GM19397 (cell line): ENCODE measurements at regions not wholly inside any gene's neighbourhood (a gene's known extent, or its start where the extent isn't known, plus 50 kb on each side); places are given as distances from the start of the nearest gene placed in this dataset.

ENCODE experiments used
- ATAC-seq: cut with Tn5 transposase; IDR thresholded peaks from one replicate; pipeline ENCODE4 v1.9.1; 2021; ENCODE audit warnings: mild to moderate bottlenecking, moderate library complexity; ENCODE audit not compliant: unreplicated experiment

DNA sequence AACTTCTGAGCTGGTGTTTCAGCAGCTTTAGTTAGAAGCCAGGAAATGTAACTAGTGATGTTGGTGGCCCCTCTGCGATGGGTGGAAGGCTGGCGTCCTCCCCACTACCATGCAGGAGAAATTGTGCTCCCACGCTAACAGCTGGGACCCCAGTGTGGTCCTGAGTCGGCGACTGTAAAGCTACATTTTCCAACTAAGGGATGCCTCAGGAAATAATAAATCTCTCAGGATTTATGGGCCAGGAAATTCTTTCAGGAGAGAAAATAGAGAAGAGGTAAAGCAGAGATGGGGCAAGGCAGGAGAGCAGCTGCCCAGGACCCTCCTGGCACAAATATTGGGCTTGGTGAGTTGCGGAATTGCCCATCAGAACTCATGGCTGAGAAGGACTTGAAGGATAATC is 186.9 kb downstream of the OPA1 start:
- no peak for ATAC-seq

DNA sequence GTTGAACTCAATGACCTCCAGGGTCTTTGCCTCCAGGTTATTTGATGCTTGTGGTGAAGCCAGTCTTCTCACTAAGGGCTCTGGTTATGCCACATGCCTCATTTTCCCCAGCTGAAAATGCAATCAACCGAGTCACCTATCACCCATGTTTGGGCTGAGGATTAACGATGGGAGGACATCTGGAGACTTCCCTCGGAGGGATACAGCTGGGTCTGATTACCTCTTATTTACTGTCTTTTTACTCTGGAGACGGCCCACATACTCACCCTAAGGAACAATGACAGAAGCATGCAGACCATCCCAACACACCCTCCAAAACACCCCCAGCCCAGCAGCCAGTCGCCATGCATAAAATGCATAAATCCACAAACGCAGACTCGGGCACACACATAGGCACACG is 187.4 kb downstream of the OPA1 start:
- ATAC-seq: no peak

DNA sequence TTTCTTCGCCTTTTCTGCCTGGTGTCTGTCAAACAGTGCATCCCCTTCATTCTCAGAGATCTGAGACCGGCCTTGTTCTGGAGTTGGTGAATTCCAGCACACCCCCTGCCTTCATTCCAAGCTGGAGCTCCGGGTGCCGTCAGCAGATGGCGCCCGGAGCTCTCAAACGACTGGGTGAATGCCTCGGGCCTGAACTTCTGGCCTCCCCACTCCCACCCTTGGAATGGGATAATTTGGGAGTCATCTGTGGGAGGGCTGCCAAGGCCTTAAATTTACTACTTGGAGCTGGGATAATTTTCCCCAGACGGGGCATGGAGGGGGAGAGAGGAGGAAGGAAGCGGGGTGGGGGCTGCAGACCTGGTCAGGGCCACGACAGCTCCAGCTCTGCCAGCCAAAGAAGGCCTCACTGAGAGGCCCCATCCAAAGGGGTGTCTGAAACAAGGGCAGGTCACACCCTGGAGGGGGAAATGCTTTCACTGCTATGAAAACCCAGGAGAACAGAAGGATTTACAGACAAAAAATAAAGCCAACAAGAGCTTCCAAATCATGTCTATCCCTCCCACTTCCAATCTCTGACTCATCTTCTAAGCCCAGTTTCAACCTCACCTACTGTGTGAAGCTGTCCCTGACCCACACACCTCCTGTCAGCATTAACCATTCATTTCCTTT is 187.9 kb downstream of the OPA1 start:
- ATAC-seq: no peak

DNA sequence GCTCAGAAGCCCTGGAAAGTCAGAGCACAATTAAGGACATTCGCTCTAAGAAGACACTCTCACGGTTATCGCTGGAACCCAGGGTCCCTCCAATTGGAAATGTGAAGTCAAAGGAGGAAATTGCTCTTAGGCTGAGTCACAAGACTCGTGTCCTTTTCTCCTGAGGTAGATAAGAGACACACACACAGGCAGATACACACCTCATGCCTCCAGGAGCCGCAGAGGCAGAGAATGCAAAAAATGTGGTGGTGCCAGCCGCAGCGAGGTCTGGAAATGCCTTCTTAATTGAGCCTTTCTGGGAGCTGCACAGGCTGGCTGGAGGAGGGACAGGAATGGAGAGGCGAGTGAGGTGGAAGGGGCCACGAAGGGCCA is 189.3 kb downstream of the OPA1 start:
- no peak for ATAC-seq

DNA sequence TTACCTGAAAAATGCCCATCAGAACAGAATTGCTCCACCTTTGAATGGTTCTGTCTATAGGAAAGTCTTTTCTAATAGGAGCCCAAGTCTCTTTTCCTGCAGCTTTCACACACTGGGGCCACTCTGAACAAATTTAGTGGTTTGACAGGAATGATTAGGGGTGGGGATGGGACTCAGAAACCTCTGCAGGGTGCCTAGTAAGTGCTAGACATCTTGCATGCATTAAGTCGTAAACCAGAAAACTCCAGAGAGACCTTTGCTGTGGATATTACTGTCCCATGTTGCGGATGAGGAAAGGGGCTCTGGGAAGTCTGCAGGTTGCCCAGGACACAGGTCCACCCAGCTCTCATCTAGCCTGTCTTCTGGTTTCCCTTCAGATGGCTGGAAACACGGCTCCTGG is 189.7 kb downstream of the OPA1 start:
- no peak for ATAC-seq

DNA sequence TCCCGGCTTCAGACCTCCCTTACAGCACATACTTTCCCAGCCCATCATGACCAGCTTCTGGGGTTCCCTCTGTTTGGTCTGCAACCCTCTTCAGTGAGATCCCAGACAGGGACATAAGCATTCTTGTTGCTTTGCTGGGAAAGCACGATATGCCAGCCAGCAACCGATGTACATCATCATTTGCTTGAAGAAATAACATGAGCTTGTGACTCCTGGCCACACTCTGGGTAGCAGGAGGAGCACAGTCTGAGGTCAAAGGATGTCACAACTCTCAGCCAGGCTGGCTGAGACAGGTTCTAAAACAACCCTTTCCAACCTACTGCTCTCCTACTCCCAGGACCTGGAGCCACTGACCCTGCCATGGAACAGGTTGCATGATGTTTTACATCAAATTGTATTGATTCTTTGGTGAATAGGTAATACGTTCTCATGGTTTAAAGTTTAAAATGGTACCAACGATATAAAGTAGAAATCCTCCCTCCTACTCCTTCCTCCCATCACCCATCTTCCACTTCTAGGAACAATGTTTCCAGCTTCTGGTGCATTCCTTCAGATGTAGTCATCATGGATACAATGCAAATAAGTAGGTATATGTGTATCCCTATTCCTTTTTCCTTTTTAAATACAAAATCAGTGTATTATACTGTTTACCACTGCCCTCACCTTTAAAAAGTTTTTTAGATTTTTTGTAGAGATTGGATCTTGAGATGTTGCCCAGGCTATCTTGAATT is 190.3 kb downstream of the OPA1 start:
- no peak for ATAC-seq

DNA sequence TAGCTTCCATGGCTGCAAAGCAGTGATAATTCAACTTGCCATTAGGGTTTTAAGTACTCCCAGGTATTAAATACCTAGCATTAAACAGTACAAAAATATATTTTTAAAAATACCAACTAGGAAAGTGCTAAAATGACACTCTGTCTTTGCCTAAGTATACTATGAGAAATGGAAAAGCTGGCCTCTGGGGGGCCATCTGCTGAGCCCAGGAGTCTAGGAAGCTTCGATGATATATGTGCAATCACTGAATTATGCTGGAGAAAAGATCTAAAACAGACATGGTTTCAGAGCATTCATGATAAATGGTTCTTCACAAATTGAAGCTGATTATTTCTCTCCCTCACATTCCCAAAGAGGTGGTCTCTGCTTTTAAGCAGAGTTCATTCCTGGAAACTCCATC is 191.8 kb downstream of the OPA1 start:
- ATAC-seq: no peak

DNA sequence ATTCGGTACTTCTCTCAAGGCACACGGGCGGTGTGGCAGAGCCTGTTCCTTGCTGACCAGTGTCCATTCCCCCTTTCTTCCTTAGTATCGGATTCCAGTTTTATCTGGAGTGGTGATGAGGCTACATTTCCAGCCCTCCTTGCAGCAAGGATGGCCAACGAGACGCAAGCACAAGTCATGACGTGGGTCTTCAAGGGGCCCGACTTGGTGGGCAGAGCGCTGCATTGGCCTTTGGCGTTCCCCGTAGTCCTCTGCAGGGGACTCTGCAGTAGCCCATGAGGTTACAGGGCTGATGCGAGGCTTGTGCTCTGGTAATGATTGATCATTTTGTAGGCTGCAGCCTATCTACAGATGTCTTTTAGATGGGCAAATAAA is 194.5 kb downstream of the OPA1 start:
- no peak for ATAC-seq

DNA sequence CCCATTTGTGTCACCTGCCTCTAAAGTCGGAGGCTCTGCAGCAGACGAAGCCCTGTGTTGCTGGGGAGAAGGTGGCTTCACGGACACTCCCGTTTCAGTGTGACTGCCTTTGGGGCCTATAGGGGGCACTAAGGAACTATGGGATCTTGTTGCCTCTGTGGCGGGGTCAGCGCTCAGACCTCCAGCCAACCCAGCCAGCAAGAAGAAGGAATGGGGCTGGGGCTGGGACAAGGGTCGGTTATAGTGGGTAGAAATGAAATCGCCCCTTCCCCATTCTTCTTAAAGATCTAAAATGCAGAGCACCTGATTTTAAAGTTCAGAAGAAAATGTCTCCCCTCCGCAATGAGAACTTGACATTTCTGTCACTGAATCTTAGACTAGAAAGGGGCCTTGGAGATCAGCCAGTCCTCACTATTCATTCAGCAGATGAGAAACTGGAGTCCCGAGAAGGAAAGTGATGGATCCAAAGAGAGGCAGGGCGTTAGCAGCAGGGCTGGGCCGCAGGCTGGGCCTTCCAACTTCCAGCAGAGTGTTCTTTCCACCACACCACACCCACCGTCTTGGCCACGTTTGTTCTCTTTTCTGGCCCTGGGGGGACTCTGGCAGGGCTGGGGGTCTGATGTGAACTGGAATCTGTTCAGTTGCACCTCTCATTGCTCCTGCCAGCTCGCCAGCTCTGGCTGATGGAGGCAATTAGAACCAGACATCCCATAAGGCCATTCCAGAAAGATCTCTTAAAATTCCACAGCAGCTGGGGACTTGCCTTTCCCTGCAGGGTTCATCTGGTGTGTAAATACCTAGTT is 195.4 kb downstream of the OPA1 start:
- no peak for ATAC-seq

DNA sequence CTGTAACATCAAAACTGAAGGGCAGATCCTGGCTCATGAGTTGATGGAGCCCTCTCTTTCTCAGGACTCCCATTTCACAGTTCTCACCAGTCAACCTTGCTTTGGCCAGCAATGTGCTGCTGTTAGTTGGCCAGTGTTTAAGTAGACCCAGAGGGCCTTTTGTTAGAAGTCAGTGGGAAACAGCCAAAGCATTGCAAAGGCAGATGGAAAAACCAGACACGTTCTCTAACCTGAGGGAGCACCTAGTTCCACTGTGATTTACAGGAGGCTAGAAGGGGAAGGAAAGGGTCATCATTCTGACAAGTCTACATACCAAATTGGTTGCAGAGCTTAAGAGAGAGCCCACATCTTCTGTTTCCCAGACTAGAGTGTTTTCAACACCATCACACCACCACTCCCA is 196.4 kb downstream of the OPA1 start:
- ATAC-seq: no peak

DNA sequence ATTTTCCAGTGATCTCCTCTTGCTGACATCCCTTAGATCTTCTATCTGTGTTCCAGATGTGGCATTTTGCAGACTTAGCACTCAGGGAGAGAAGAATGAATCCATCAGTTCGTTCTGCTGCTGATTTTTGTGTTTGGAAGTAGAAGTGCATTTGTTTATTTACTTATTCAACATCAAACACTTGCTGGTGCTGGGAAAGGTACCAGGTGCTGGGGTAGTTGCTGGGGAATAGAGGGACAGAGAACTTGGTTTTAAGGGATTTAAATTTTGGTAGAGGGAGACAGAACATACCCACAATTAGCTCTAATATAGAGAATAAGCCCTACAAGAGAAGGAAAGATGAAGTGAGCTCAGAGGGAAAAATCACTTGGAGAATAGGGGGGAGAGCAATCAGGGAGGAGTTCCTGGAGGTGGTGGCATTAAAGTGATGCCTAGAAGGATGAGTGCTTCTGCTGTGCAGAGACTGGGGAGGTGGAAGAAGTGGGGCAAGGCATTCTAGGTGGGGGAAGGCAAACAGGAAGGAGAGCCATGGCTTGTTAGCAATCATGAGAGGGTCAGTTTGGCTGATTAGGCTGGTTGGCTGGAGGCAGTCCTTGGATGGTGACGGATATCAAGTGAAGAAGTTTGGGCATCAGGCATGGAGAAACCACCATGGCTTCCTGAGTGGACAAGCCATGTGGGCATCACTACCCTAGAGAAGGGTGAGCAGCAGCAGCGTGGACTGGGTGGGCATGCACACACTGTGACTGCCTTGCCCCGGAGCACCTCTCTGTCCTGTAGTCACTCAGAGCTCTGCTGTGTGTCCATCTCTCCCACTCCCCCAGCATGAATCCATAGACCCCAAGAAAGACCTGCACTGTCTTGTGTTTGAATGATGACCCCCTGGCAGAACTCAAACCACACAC is 197.3 kb downstream of the OPA1 start:
- ATAC-seq: no peak

DNA sequence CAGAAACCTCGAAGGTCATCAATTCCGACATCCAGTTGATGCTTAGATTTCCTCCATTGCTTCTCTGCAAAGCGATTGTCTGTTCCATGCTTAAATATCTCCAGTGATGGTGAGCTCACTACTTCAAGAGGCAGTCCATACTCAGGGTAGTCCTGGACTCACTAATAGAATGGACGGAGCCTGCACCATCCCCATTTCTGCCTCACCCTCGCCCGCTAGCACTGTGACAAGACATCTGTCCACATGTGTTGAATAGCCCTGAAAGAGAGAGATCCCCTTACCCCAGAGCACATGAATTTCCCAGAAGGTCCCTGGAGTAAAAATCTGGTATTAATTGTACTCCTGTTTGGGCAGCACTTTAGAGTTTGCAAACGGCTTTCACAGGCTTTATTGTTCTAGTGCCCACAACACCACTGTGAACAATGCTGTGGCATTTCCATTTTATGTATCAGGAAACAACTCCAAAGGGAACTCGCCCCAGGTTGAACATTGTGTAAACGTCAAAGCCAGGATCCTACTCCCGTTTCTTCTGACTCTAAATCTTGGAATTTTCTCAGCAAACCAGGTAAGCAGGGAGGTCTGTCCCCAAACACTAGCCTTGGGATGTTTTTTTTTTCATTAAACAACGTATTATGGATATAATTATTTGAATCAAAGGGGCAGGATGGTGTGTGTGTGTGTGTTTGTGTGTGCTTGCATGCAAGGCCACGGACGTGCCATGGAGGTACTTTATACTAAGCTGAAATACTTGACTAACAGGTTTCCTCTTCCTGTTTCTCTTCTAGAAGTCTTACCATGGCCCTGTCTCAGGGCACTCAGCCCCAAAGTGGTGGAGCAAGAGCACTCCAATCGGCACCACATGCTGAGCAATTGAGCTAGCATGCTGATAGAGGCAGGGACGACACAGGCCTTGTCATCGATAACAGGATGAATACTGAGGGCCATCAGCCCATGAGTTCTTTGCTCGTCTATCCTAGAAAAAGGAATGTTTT is 198.3 kb downstream of the OPA1 start:
- no peak for ATAC-seq

DNA sequence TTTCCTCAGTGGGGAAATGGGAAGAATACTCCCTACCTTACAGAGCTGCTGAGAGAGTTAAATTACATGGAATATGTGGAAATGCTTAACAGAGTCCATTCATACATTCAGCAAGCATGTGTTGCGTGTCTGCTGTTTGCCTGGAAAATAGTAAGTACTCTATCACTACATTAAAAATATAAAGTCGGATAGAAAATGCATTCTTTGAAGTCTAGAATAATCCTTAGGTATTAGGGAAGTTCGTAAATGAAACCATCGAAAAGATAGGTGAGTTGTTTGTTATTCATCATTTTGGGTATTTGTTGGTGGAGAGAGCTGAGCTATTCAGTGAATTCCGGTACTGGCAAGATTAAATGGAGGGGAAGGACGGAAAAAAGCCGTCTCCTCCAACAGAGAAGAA is 200.1 kb downstream of the OPA1 start:
- ATAC-seq: no peak

DNA sequence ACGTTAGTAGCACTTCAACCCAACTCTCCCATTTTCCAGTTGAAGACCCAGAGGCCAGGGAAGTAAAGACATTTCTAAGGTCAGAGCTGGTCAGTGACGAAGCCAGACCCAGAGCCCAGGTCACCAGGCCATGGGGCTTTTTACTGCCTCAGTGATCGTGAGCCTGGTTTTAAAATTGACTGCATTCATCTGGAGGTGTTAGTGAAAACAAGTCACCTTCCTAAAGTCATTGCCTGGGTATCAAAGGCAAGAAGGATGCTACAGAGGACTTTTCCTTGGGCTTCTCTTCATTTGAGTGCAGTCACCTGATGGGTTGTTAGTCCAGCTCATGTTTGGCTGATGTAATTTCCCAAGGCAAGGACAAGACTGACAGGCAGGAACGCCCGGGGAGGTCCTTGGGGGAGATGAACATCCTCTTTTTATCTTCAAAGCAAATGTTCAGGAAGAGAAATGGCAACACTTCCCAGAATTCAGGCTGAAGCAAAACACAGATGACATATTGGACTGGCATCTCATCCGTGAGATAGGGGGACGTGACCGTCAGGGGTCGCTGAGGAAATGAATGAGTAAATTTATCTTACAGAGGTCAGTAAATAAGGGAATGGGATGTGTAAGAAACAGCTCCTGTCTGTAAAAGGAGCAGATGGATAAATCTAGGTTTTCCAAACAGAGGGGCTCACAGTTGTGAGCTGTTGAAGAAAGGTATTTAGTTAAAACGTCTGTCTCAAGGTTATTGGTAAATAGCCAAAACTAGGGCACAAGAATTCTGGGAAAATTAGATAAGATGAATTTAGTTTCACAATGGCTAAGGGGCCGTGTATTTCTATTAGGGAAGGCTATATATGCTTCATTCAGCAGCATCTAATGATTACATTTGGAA is 201.2 kb downstream of the OPA1 start:
- no peak for ATAC-seq

DNA sequence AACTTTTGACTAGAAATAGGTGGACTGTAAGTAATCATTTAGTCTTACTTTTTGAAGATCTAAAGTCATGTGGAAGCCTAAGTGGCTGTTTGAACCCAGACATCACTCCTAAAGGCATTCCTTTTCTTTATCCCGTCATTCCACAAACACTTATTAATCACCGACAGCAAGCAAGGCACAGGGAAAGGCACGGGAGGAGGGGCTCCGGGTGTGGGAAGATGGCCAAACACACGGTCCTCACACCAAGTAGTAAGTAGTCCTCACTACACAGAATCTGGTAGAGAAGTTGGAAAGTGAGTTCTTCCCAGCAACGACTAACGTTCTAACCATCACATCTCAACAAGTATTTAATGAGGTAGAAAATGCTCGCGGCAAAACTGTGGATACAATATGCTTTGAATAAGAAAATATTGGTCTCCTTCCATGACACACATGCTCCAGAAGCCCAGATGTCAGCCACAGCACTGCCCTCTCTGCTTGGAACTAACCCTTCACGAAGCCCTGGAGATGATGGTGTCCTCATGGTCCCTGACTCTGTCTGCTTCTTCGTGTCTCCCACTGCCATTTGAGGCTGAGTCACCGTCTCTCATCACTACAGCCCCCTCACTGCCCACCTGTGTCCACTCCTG is 202.2 kb downstream of the OPA1 start:
- no peak for ATAC-seq

DNA sequence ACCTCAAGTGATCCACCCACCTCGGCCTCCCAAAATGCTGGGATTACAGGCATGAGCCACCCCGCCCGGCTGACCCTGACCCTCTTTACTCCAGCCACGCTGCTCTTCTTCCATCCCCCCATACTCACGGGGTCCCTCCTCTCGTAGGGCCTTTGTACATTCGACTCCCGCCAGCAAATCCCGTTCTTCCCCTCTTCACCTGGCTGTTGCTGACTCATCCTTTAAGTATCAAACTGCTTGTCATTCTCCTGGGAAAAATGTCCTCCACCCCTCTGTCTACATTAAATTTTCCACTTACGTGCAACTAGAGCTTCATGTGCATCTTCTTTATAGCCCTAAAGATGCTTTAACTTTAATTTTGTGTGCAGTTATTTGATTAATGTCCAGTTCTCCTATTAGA is 203.1 kb downstream of the OPA1 start:
- ATAC-seq: no peak

DNA sequence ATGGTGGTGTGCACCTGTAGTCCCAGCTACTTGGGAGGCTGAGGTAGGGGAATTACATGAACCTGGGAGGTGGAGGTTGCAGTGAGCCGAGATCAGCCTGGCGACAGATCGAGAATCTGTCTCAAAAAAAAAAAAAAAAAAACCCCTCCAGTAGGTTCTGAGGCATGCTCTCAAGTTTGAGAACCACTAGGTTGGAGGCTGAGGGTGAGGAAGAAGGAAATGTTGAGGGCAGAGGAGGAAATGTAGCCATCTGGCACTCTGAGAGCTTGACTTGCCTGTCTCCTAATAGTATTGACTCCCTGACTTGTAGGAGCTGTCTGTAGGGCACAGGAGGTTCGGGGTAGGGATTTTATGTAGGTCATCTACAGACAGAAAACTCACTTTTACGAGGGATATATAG is 204.6 kb downstream of the OPA1 start:
- ATAC-seq: no peak

DNA sequence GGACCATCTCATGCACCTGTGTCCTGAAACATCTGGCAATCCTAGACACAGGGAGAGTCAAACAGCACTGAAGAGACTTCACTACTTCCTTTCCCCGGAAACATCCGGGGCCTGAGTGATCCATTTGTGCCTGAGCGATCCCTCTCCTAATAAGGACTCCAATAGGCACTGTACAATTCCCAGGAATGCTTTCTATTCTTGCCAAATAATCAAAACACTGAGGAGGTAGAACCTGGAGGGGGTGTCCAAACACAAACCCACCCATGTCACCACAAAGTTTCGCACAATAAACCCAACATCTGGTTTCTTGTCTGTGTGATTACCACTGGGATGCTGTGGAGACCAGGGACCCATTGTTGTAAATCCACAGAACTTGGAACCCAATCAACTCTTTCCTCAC is 205.0 kb downstream of the OPA1 start:
- ATAC-seq: no peak
